Endothelial cell of umbilical vein (primary cell): ENCODE measurements at regions not wholly inside any gene's neighbourhood (a gene's known extent, or its start where the extent isn't known, plus 50 kb on each side); places are given as distances from the start of the nearest gene placed in this dataset.

Experiments used
- BruUV-seq: library from RNA; stranded (reverse); fragments of 400-500 nt; replicated peaks from 2 replicates; lab custom pipeline; 2021; lab: Mats Ljungman, UMichigan
- CTCF ChIA-PET: fragments of 300-600, 350-600 bp; sonication (Branson Sonifier 250); formaldehyde crosslinking; loops from one replicate; lab custom pipeline; 2021; ENCODE audit warnings: antibody characterized with exemption, inconsistent platforms; lab: Charles Lee
- POLR2A ChIA-PET: fragments of 300-600, 350-600 bp; sonication (Branson Sonifier 250); formaldehyde crosslinking; loops from one replicate; lab custom pipeline; 2021; ENCODE audit warnings: antibody characterized with exemption, inconsistent platforms; lab: Charles Lee
- DNase-seq: peaks from one replicate; pipeline ENCODE4 v3.0.0-alpha.2; 2011; ENCODE audit warnings: low read depth, low spot score
- FAIRE-seq: peaks from 2 replicates; lab custom pipeline; 2011; peaks lifted over from hg19 to GRCh38; lab: Jason Lieb, UNC
- H2AFZ ChIP-seq: 2 replicates; pipeline ENCODE4 v1.6.0; 2012; ENCODE audit warnings: low read depth, low read length, control low read depth, inconsistent platforms
- H3K27ac ChIP-seq: 2 replicates; pipeline ENCODE4 v1.5.1; 2011; ENCODE audit warnings: low read depth, mild to moderate bottlenecking, control low read depth, low read length, moderate library complexity; ENCODE audit not compliant: insufficient read depth
- H3K27me3 ChIP-seq, 2 experiments: 2 replicates each; pipeline versions ENCODE4 v1.6.0 to v1.6.1; 2011; ENCODE audit warnings: low read length in 2 of 2, mixed read lengths in 1 of 2; ENCODE audit not compliant: control insufficient read depth in 2 of 2, insufficient read depth in 2 of 2
- H3K36me3 ChIP-seq, 2 experiments: 2 replicates in 1 of 2; 3 replicates in 1 of 2; pipeline ENCODE4 v1.5.1; 2011; ENCODE audit warnings: low read length in 2 of 2, mild to moderate bottlenecking in 1 of 2, moderate library complexity in 1 of 2; ENCODE audit not compliant: control insufficient read depth in 2 of 2, insufficient read depth in 2 of 2; ENCODE audit errors: extremely low read depth in 1 of 2
- H3K4me1 ChIP-seq: 3 replicates; pipeline ENCODE4 v1.5.1; 2011; ENCODE audit warnings: mild to moderate bottlenecking, low read length; ENCODE audit not compliant: control insufficient read depth, insufficient read depth; ENCODE audit errors: extremely low read depth
- H3K4me2 ChIP-seq: 2 replicates; pipeline ENCODE4 v1.6.1; 2011; ENCODE audit warnings: low read length, control low read depth, mixed read lengths; ENCODE audit not compliant: insufficient read depth
- H3K4me3 ChIP-seq, 3 experiments: fragments of 200-600 bp in 1 of 3; sonication (generic), shearing (Covaris generic) in 1 of 3; replicated peaks in 1 of 3; 2 replicates each; pipeline ENCODE4 v1.5.1; 2011 to 2016; ENCODE audit warnings: control low read depth in 3 of 3, low read length in 3 of 3, mild to moderate bottlenecking in 2 of 3, inconsistent platforms in 1 of 3, low read depth in 1 of 3, moderate library complexity in 1 of 3; ENCODE audit not compliant: insufficient read depth in 1 of 3
- H3K79me2 ChIP-seq: 2 replicates; pipeline ENCODE4 v1.6.0; 2012; ENCODE audit warnings: low read length, inconsistent platforms; ENCODE audit not compliant: control insufficient read depth, insufficient read depth
- H3K9ac ChIP-seq: replicated peaks from 2 replicates; pipeline ENCODE3; 2011; ENCODE audit warnings: low read length, control low read depth; ENCODE audit not compliant: insufficient read depth; ENCODE audit errors: extremely low read depth
- H3K9me1 ChIP-seq: replicated peaks from 3 replicates; pipeline ENCODE4 v1.6.0; 2011; ENCODE audit warnings: mild to moderate bottlenecking, low read length; ENCODE audit not compliant: control insufficient read depth, insufficient read depth; ENCODE audit errors: extremely low read depth
- H3K9me3 ChIP-seq: replicated peaks from 2 replicates; pipeline ENCODE4 v1.5.1; 2012; ENCODE audit warnings: low read length, inconsistent platforms; ENCODE audit not compliant: control insufficient read depth, insufficient read depth
- H4K20me1 ChIP-seq: replicated peaks from 2 replicates; pipeline ENCODE3; 2011; ENCODE audit warnings: mild to moderate bottlenecking, low read length; ENCODE audit not compliant: control insufficient read depth, insufficient read depth; ENCODE audit errors: extremely low read depth
- CTCF ChIP-seq, 2 donors: IDR thresholded peaks; 1 replicate in 1 of 2; 2 replicates in 1 of 2; pipeline ENCODE4 v1.5.1; 2011; ENCODE audit warnings: low read length in 2 of 2, mild to moderate bottlenecking in 2 of 2, moderate library complexity in 2 of 2, control low read depth in 1 of 2, inconsistent platforms in 1 of 2, low read depth in 1 of 2; ENCODE audit not compliant: insufficient read depth in 1 of 2; ENCODE audit errors: extremely low read depth in 1 of 2
- EZH2 ChIP-seq: IDR thresholded peaks from 2 replicates; pipeline ENCODE4 v1.6.1; 2012; ENCODE audit warnings: borderline replicate concordance, low read depth, mild to moderate bottlenecking, moderate library complexity, low read length, inconsistent platforms; ENCODE audit not compliant: severe bottlenecking
- FOS ChIP-seq: IDR thresholded peaks from 2 replicates; pipeline ENCODE4 v1.6.1; 2011; ENCODE audit warnings: mild to moderate bottlenecking, low read length, moderate library complexity, borderline replicate concordance; ENCODE audit not compliant: insufficient read depth
- GATA2 ChIP-seq: IDR thresholded peaks from 2 replicates; pipeline ENCODE4 v1.7.0; 2011; ENCODE audit warnings: low read depth, mild to moderate bottlenecking, moderate library complexity, mixed read lengths, low read length; ENCODE audit not compliant: insufficient read length, insufficient read depth
- JUN ChIP-seq: IDR thresholded peaks from 2 replicates; pipeline ENCODE4 v1.6.1; 2011; ENCODE audit warnings: borderline replicate concordance, low read depth; ENCODE audit not compliant: insufficient read length, insufficient read depth
- MAX ChIP-seq: IDR thresholded peaks from 2 replicates; pipeline ENCODE4 v1.6.1; 2011; ENCODE audit not compliant: insufficient read depth, insufficient read length
- MYC ChIP-seq: IDR thresholded peaks from one replicate; pipeline ENCODE4 v1.6.1; 2011; ENCODE audit warnings: mild to moderate bottlenecking, low read depth, low read length
- POLR2A ChIP-seq: IDR thresholded peaks from 2 replicates; pipeline ENCODE4 v1.6.1; 2012; ENCODE audit warnings: low read depth, mild to moderate bottlenecking, control low read depth, low read length
- POLR2AphosphoS5 ChIP-seq: IDR thresholded peaks from 2 replicates; pipeline ENCODE4 v1.6.1; 2012; ENCODE audit warnings: low read depth, mild to moderate bottlenecking, control low read depth, low read length, moderate library complexity; ENCODE audit not compliant: insufficient read depth
- dilution Hi-C: fragments of 300-500 bp; cut with MboI; formaldehyde crosslinking; loops from one replicate; pipeline ENCODE4 v1.15.0; 2019; ENCODE audit warnings: low sequenced_read_pairs; ENCODE audit not compliant: extremely low pct_ligation_motif_present
- intact Hi-C: fragments of 100-400 bp; cut with micrococcal nuclease; formaldehyde crosslinking; loops from one replicate; pipeline ENCODE4 v1.10.0; 2022

DNA sequence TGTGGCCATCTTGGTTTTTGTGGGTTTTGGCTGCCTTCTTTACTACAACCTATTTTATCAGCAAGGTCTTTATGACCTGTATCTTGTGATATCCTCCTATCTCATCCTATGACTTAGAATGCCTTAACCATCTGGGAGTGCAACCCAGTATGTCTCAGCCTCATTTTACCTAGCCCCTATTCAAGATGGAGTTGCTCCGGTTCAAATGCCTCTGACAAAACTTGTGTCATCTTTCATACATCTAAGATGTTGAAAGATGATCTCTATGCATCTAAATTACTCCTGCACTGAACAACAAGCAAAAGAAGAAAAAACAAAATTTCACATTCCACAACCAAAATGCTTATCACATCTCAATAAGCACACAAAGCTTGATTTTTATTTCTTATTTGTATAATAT is 129.5 kb upstream of the CNR1 start:
- intact Hi-C loops (no loop called here), dilution Hi-C loops (no loop called here)
- no peak for DNase-seq
- POLR2A ChIA-PET: no interaction called here
- Histone ChIP-seq H3K79me2 (no peaks in the 10 kb centered on the region), H3K9me1 (no peaks in the 10 kb centered on the region), H2AFZ (no peak overlapping the region), H3K9me3 (no peaks in the 10 kb centered on the region), H3K4me1 (no peaks in the 10 kb centered on the region), H3K27me3 (no peaks in the 10 kb centered on the region), H4K20me1 (no peaks in the 10 kb centered on the region), H3K27ac (no peak overlapping the region), H3K9ac (no peak overlapping the region), H3K4me3 (no peak overlapping the region), H3K36me3 (no peaks in the 10 kb centered on the region), H3K4me2 (no peak overlapping the region)
- CTCF ChIA-PET: no interaction called here
- FAIRE-seq: no peak
- no peak for TF ChIP-seq POLR2AphosphoS5
- no peak for TF ChIP-seq MAX
- TF ChIP-seq POLR2A: no peak
- no peak for TF ChIP-seq MYC
- no peak for TF ChIP-seq EZH2
- no peak for TF ChIP-seq GATA2
- TF ChIP-seq JUN: no peak
- no peak for TF ChIP-seq CTCF (IDR thresholded peaks at IDR 0.05; ENCODE audit: extremely low read depth in 1 of 2, insufficient read depth in 1 of 2, low read depth in 1 of 2, low read length in 2 of 2)
- no peak for TF ChIP-seq FOS
- no TSS peak for BruUV-seq
